Stomach (tissue), 8 donors: ENCODE measurements at regions not wholly inside any gene's neighbourhood (a gene's known extent, or its start where the extent isn't known, plus 50 kb on each side); places are given as distances from the start of the nearest gene placed in this dataset.
A peak's percentile ranks its signal among the peaks of the same experiment; 100 is the strongest.

ENCODE experiments used
- DNase-seq, 2 donors: peaks; one replicate each; pipeline versions ENCODE4 v3.0.0 to v3.0.0-alpha.2; 2013 to 2019
- H3K27ac ChIP-seq, 5 donors: fragments of 200-600 bp in 4 of 5; sonication (generic) in 4 of 5; one replicate each; pipeline ENCODE4 v1.5.1; 2013 to 2019; ENCODE audit warnings: mild to moderate bottlenecking in 1 of 5, moderate library complexity in 1 of 5
- H3K27me3 ChIP-seq, 3 donors: fragments of 200-600 bp; sonication (generic); one replicate each; pipeline ENCODE4 v1.5.1; 2017 to 2019; ENCODE audit warnings: mixed run types in 1 of 3
- H3K36me3 ChIP-seq, 4 donors: fragments of 200-600 bp; sonication (generic); 1 replicate in 3 of 4; 2 replicates in 1 of 4; pipeline ENCODE4 v1.5.1; 2016 to 2019
- H3K4me1 ChIP-seq, 4 donors: fragments of 200-600 bp; sonication (generic); one replicate each; pipeline ENCODE4 v1.5.1; 2016 to 2019
- H3K4me3 ChIP-seq, 4 donors: fragments of 200-600 bp; sonication (generic) in 3 of 4; one replicate each; pipeline ENCODE4 v1.5.1; 2016 to 2019; ENCODE audit warnings: mild to moderate bottlenecking in 1 of 4
- H3K9me3 ChIP-seq, 4 donors: fragments of 200-600 bp; sonication (generic); one replicate each; pipeline ENCODE4 v1.5.1; 2016 to 2019
- CTCF ChIP-seq, 7 experiments: fragments of 450-650 bp in 4 of 7; fragments of 200-600 bp in 3 of 7; sonication (generic) in 3 of 7; IDR thresholded peaks; one replicate each; pipeline ENCODE4 v1.5.1; 2016 to 2019; ENCODE audit warnings: antibody characterized with exemption in 7 of 7, control low read depth in 2 of 7, mild to moderate bottlenecking in 1 of 7
- EP300 ChIP-seq: sonication (generic); formaldehyde crosslinking; IDR thresholded peaks from one replicate; pipeline ENCODE4 v1.6.1; 2017; ENCODE audit warnings: antibody characterized with exemption
- POLR2A ChIP-seq, 4 donors: fragments of 450-650 bp; IDR thresholded peaks; one replicate each; pipeline ENCODE4 v1.6.1; 2016; ENCODE audit warnings: antibody characterized with exemption in 4 of 4, control low read depth in 2 of 4, mild to moderate bottlenecking in 1 of 4, moderate library complexity in 1 of 4
- POLR2AphosphoS5 ChIP-seq, 3 donors: sonication (generic); formaldehyde crosslinking; IDR thresholded peaks; one replicate each; pipeline ENCODE4 v1.6.1; 2016; ENCODE audit warnings: antibody characterized with exemption in 3 of 3
- WGBS, 5 donors: extraction: QIAGEN DNeasy Blood & Tissue Kit in 3 of 5; methylation state at CpG; one replicate each; pipeline versions ENCODE4 v1.1.5 to v1.1.7; 2013 to 2018; 5-methylcytosine and 5-hydroxymethylcytosine counted together
- intact Hi-C: fragments of 100-400 bp; cut with DNase I; formaldehyde crosslinking; loops from one replicate; pipeline ENCODE4 v1.15.1; 2023; ENCODE audit warnings: low total_unique reads
- donor health status: healthy with polysubstance abuse.
- donor health status: Bipolar disorder and iron deficiency.
- donor health status: healthy.

- Histone ChIP-seq H3K9me3 (no peaks in the 10 kb centered on the region), H3K27me3 (no peaks in the 10 kb centered on the region), H3K4me1 (no peaks in the 10 kb centered on the region), H3K27ac (no peak overlapping the region), H3K36me3 (no peaks in the 10 kb centered on the region), H3K4me3 (no peak overlapping the region)
- DNase-seq = peak in 1 of 2 donors; percentile 16
- intact Hi-C loops = no loop called here
- 45 to 62% (median 51%) methylated on average over 6 of the region's 6 CpGs for WGBS, 5 donors
- no peak for TF ChIP-seq EP300
- no peak for TF ChIP-seq POLR2A (IDR thresholded peaks at IDR 0.05)
- no peak for TF ChIP-seq CTCF (IDR thresholded peaks at IDR 0.05)
- no peak for TF ChIP-seq POLR2AphosphoS5 (IDR thresholded peaks at IDR 0.05)
Observed at GRCh38 chr11:127461241-127462064, 460.9 kb upstream of the KIRREL3 start.

- intact Hi-C loops = no loop called here
- Histone ChIP-seq H3K27me3 (no peaks in the 10 kb centered on the region), H3K27ac (no peak overlapping the region), H3K9me3 (no peaks in the 10 kb centered on the region), H3K4me3 (no peak overlapping the region), H3K4me1 (no peaks in the 10 kb centered on the region), H3K36me3 (no peaks in the 10 kb centered on the region)
- WGBS, 5 donors = 39 to 68% (median 57%) methylated on average over 2 of the region's 2 CpGs
- TF ChIP-seq POLR2AphosphoS5 (IDR thresholded peaks at IDR 0.05) (no peak), CTCF (IDR thresholded peaks at IDR 0.05) (no peak), EP300 (no peak), POLR2A (IDR thresholded peaks at IDR 0.05) (no peak)
- DNase-seq = no peak
Observed at GRCh38 chr11:127458561-127458960, 458.0 kb upstream of the KIRREL3 start.

GRCh38 chr11:127454856-127455255, 454.3 kb upstream of the KIRREL3 start:
- 25 to 31% (median 27%) methylated on average over 4 of the region's 4 CpGs for WGBS, 5 donors
- no peak overlapping the region for H3K4me3 ChIP-seq
- DNase-seq = peak in 1 of 2 donors; percentile 68
- no peaks in the 10 kb centered on the region for H3K9me3 ChIP-seq
- no peak overlapping the region for H3K27ac ChIP-seq
- no peaks in the 10 kb centered on the region for H3K4me1 ChIP-seq
- no peaks in the 10 kb centered on the region for H3K27me3 ChIP-seq
- no peaks in the 10 kb centered on the region for H3K36me3 ChIP-seq
- intact Hi-C loops = no loop called here
- TF ChIP-seq EP300 (no peak), POLR2A (IDR thresholded peaks at IDR 0.05) (no peak), CTCF (IDR thresholded peaks at IDR 0.05) (no peak), POLR2AphosphoS5 (IDR thresholded peaks at IDR 0.05) (no peak)

GRCh38 chr11:127452533-127452932, 452.0 kb upstream of the KIRREL3 start:
- intact Hi-C loops = no loop called here
- 78 to 85% (median 81%) methylated on average over 5 of the region's 5 CpGs for WGBS, 5 donors

More at GRCh38 chr11:127452533-127452932, 452.0 kb upstream of the KIRREL3 start:
- Histone ChIP-seq H3K9me3 (no peaks in the 10 kb centered on the region), H3K4me3 (no peak overlapping the region), H3K36me3 (no peaks in the 10 kb centered on the region), H3K27ac (no peak overlapping the region), H3K4me1 (no peaks in the 10 kb centered on the region), H3K27me3 (no peaks in the 10 kb centered on the region)
- TF ChIP-seq CTCF (IDR thresholded peaks at IDR 0.05) = no peak
- no peak for DNase-seq
